ENCODE measurements at regions not wholly inside any gene's neighbourhood (a gene's known extent, or its start where the extent isn't known, plus 50 kb on each side); places are given as distances from the start of the nearest gene placed in this dataset.
"Not testable (repeated sequence)": the region's sequence is repeated elsewhere in the genome, so short reads cannot be mapped to it uniquely, and the experiment has no call there.

DNA sequence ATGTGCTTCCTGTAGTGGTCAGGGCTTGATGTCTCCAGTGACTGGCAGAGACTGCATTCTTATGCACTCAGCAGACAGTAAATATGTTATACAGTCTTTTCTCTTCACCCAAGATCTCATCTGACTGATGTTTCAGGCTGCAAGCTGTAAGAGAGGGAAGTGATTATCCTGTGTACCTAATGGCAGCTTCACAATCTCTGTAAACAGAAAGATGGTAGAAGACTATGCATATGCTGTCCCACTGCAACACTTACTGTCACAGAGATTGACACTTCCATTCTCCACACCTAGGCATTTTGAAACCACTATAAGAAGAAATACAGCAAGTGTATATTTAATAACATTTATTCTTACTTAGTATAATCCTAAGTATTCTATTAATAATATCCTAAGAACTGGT lies 97.6 kb upstream of the ANXA1 start:
- DNase-seq (ENCODE audit: low read depth in 1 of 2, low spot score in 1 of 2) = no peak

DNA sequence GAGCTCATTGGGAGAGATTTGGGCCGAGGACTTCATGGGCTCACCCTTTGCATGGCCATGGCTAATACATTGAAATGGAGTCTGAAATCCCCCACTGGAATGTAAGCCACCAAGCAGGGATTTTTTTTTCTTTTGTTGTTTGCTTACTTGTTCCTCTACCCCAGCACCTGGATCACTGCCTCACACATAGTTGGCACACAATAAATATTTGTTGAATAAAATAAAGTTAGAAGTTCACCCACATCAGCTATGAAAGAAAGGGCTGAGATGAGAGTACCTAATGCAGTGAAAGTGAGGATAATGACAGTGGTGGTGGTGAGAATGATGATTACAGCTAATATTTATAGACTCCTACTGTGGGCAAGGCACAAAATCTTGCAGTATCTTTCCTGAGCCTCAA lies 98.1 kb upstream of the ANXA1 start:
- no peak for DNase-seq (ENCODE audit: low read depth in 1 of 2, low spot score in 1 of 2)

DNA sequence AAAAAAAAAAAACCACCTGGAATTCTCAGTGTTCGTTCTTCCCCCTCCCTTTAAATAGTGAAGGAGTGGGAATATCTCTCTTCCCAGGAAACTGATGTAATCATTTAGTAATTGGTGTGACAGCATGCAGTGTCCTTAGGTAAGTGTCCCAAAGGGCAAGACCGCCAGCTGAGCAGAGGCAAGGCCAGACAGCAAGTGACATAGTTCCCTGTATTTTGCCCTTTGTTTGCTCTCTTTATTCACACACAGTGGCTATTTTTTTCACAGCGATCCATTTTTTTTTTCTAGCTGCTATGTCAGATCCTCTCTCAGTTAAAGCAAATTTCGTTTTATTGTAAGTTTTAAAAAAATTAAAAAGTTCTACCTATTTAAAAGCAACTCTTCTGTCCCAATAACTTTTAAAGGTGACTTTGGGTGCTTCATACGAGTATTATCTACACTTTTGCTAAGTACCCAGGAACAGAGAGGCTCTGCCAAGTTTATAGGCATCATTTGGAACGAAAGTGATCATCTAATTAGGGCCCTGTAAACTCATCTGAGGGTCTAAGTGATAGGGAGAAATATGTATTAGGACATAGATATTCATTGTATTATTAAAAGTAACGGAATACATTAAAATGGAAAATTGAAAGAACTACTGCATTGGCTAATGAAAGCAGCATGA lies 98.2 kb upstream of the ALDH1A1 start:
- DNase-seq (ENCODE audit: low read depth in 1 of 2, low spot score in 1 of 2) = no peak

DNA sequence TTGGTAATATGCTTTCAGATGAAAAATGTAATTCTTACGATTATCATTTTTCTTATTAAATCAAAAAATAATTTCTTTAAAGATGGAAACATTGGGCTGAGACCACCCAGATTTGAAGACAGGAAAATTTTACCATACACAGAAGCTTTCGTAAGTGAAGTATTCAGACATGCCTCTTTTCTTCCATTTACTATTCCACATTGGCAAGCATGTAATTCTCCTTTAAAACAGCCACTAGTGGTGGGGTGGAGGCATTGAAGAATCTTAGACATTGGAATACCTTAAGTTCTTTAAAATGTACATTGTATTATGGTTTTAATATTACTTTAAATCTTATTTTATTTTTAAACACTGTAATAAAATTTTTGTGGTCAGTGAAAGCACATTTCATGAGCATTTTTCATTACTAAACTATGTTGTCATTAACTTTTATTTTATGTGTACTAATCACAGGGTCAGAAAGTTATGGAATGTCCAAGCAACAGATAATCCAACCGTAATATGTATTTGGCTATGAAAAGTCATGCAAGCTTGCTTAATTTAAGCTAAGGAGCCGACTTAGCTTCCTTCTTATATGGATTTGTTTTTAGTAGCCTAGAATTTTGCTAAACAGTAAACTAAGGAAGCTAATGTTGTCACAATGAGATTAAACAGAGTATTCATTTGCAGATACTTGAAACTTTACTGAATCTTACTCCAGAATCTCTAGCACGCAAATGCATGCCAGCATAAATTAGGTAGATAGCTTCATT lies 97.4 kb upstream of the ALDH1A1 start:
- DNase-seq (ENCODE audit: low read depth in 1 of 2, low spot score in 1 of 2) = no peak

DNA sequence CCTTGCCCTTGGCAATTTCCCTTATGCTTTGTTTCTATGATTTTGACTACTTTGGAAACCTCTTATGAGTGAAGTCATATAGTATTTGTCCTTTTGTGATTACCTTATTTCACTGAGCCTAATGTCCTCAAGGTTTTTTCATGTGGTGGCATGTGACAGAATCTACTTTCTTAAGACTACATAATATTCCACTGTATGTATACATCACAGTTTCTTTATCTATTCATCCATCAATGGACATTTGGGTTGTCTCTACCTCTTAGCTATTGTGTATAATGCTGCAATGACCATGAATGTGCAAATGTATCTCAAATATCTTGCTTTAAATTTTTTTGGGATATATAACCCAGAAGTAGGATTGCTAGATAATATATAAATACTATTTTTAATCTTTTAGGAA lies 96.4 kb upstream of the ALDH1A1 start:
- DNase-seq (ENCODE audit: low read depth in 1 of 2, low spot score in 1 of 2) = no peak

DNA sequence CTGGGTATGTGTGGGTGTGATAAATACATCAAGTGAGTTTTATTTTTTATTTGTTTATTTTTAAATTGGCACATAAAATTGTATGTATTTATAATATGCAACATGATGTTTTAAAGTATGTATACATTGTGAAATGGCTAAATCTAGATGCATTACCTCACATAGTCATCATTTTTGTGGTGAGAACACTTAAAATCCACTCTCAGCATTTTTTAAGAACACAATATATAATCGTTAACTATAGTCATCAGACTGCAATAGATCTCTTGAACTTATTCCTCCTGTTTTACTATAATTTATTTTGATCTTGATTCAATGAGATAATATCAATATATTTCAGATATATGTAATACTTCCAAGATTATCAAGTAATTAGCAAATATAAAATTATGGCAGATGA lies 93.9 kb upstream of the ALDH1A1 start:
- no peak for DNase-seq (ENCODE audit: low read depth in 1 of 2, low spot score in 1 of 2)

DNA sequence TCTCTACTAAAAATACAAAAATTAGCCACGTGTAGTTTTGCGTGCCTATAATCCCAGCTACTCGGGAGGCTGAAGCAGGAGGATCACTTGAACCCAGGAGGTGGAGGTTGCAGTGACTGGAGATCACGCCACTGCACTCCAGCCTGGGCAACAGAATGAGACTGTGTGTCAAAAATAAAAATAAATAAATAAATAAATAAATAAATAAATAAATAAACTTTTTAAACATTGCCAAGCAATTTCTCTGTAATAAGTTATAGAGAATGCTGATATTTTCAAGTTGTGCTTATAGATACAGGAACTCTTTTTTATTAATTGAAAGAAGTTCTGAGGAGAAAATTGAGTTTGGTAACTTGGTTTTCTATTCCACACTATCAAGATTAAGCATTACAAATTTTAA lies 91.9 kb upstream of the ALDH1A1 start:
- DNase-seq (ENCODE audit: low read depth in 1 of 2, low spot score in 1 of 2) = not testable (repeated sequence)

DNA sequence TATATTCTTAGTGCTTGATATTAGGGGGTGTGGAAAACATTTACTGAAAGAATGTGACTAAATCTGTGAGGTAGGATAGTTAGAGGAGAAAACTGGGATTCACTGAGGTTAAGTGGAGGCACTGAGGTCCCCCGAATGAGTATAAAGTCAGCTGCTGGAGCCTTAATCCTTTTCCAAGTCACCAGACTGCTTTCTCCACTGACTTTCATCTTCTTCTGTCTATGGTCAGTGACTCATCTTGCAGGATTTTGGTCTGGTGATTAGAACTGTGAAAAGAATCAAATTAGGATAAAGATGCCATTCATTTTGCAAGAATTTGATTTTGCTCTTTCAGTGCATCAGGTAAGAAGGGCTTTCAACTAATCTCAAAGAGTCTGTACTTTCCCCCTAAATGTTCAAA lies 89.3 kb upstream of the ALDH1A1 start:
- no peak for DNase-seq (ENCODE audit: low read depth in 1 of 2, low spot score in 1 of 2)

DNA sequence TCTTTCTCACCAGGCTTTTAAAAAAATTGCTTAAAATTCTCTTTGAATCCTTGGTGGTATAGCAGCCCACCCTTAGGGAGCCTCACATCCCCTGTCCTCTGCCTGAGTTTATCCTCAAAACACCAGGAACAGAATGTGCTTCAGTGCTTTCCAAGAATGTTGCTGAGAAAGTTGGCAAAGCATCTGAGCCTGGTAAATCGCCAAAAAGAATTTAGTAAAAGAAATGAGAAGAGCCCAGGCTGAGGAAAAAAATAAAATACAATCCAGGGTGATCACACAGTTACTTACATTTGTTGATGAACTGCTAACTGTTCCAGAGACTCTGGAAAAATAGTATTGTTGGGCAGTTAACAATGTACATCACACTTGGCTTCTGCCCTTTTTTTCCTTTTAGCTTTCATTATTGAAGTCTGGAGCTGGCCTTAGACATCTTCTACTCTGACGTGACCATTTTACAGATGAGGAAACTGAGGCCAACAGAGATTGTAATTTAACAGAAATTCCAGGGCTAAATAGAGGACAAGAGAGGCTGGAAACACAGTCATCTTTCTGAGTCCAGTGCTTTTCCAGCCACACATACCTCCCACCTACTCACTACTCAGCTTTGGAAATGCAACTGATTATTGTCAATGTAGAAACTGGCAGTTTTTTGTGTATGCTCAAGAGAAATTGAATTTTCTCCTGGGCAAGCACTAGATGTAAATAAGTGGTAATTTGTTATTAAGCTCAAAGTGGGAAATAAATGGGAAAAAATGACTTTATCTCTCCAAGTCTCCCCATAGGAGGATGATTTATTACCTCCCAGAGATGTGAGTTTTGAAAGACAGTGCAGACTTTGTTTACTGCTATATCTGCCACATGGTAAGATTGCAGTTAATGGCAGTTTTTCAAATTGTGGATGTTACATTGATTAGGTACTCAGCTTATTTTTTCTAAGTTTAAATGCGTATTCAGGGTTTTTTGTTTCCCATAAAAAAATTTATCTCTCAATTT lies 86.7 kb upstream of the ALDH1A1 start:
- no peak for DNase-seq (ENCODE audit: low read depth in 1 of 2, low spot score in 1 of 2)

DNA sequence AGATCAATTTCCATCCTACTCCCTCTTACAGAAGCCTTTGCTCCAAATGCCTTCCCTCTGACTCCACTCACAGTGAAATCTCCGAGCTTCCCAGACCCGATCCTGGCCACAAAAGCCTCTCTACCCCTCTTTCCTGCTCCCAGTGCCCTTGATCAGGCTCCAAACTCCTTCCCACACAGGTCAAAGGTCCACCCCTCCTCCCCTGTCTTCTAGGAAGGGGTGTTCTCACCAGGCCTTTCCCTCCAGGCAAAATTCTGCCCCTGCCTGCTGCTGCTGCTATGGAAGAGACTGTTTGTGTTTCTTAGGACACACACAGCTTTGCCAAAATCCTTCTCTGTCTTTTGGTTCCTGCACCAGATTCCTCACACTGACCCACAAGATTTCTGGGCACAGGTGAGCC lies 85.8 kb upstream of the ALDH1A1 start:
- no peak for DNase-seq (ENCODE audit: low read depth in 1 of 2, low spot score in 1 of 2)

DNA sequence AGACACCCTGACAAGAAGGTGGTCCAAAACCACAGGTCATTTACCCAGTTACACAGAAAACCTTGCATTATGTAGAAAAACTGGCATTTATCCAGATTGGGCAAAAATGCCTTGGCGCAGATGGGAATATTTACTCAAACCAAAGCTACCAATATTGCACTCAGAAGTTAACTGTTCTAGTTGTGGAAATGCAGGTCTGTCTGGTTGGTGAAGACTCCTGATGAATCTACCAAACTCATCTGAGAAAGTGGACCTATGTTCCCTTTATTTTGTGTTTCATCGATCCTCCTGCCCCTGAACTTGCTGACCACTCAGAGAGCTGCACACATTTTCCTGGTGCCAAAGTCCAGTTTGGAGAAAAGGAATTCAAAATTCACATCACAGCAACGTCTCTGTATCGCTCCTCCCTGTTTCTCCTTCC lies 85.2 kb upstream of the ALDH1A1 start:
- no peak for DNase-seq (ENCODE audit: low read depth in 1 of 2, low spot score in 1 of 2)

DNA sequence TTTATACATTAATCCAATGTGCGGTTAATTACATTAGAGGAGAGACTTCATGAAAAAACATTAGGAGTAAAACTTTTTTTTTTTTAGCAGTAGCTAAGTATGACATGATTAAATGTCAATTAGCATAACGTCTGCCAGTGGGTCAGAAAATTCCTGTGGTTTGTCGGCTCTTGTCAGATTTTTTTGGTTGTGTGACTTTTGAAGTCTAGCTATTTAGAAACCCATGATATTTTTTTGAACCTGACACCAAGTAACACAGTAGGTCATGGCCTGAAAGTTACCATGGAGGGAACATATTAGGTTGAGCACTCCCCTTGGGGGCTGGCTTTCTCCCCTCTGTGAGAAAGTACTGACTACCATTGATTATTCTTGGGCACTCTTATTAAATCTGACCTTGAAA lies 84.8 kb upstream of the ALDH1A1 start:
- no peak for DNase-seq (ENCODE audit: low read depth in 1 of 2, low spot score in 1 of 2)

DNA sequence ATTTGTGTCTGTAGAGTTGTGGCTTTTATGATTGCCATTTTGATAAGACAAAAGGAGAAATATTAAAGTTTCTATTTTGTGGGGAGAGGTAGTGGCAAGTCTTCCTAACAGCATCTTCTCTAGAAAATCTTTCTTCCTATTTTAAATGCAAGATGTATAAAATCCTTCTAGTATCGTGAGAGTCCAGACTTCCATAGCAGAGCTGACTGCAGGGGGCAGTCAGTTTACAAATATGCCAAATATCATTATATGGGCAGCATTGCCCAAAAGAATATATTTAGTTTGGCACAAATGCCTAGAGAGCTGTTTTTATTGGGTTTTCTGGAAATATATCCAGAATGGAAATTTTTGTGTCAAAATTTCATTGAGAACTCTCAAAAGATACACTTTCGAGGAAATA lies 82.1 kb upstream of the ALDH1A1 start:
- no peak for DNase-seq (ENCODE audit: low read depth in 1 of 2, low spot score in 1 of 2)

DNA sequence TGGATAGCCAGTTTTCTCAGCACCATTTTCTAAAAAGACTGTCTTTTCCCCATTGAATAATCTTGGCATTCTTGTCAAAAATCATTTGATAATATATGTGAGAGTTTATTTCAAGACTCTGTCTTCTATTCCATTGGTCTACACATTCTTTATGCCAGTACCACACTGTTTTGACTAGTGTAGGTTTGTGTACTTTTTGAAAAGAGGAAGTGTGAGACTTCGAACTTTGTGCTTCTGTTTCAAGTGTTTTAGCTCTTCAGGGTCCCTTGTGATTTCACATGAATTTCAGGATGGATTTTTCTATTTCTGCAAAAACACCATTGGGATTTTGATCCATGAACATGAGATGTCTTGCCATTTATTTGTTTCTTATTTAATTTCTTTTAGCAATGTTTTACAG lies 78.5 kb upstream of the ALDH1A1 start:
- DNase-seq (ENCODE audit: low read depth in 1 of 2, low spot score in 1 of 2) = no peak

DNA sequence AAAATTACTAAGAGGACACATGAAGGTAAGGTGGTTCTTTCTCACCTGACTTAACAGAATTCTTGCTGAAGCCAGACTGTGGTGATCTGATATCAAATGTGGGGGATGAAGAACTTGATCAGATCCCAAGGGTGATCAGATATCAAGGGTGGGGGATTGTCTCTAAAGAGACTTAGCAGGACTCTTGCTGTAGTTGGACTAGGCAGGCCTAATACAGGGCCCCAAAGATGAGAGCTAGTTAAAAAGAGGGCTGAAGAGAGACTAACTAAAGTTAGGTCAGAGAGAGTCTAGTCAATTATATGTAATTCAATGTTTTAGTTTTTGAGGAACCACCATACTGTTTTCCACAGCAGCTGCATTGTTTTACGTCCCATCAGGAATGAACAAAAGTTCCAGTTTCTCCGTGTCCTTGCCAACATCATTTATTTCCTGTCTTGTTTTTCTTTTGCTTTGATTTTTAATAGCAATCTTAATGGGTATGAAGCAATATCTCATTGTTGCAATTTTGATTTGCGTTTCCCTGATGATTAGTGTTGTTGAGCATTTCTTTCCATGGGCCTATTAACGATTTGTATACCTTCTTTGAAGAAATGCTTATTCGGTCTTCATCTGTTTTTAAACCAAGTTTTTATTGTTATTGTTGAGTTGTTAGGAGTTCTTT lies 77.6 kb upstream of the ALDH1A1 start:
- DNase-seq (ENCODE audit: low read depth in 1 of 2, low spot score in 1 of 2) = no peak

DNA sequence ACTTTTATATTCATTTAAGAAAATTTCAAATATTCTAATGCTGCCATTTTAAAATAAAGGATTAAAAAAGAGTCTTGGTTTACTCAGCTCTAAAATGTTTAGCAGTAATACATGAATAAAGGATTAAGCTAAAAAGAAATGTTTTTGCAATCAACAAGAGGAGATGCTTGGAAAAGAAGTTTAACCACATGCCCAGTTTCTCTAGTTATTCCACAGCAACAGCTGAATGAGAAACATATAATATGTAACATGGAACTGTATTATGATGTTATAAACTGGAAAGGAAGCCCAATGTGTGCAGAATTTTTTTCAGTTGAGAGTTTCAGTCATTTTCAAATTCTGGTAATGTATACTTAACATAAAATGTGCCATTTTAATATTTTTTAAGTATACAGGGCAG lies 76.5 kb upstream of the ALDH1A1 start:
- DNase-seq (ENCODE audit: low read depth in 1 of 2, low spot score in 1 of 2) = no peak

DNA sequence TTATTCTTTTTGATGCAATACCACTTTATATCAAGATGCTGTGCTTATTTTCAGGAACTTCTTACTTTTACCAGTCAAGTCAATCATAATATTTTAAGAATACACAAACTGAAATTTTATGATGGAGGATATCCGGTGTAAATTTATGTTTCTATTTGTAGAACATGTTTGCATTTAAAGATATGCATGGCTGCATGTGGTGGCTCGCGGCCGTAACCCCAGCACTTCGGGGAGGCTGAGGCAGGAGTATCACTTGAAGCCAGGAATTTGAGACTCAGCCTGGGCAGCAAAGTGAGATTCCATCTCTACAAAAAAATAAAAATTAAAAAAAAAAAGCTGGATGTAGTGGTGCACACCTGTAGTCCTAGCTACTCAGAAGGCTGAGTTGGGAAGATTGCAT lies 73.5 kb upstream of the ALDH1A1 start:
- DNase-seq (ENCODE audit: low read depth in 1 of 2, low spot score in 1 of 2) = no peak

DNA sequence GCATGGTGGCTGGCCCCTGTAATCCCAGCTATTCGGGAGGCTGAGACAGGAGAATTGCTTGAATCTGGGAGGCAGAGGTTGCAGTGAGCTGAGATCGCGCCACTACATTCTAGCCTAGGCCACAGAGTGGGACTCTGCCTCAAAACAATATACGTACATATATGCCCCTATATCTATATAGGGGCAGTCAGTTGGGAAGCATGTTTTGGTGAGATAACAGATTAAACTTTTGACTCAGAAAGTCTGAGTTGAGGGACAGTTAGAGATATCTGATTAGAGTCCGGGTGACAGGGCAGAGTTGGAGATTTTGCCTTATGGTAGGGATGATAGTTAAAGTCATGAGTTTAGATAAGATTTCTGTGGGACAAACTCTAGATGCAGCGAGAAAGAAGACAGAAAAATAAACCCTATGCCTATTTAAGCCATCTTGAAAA lies 71.8 kb upstream of the ALDH1A1 start:
- no peak for DNase-seq (ENCODE audit: low read depth in 1 of 2, low spot score in 1 of 2)

DNA sequence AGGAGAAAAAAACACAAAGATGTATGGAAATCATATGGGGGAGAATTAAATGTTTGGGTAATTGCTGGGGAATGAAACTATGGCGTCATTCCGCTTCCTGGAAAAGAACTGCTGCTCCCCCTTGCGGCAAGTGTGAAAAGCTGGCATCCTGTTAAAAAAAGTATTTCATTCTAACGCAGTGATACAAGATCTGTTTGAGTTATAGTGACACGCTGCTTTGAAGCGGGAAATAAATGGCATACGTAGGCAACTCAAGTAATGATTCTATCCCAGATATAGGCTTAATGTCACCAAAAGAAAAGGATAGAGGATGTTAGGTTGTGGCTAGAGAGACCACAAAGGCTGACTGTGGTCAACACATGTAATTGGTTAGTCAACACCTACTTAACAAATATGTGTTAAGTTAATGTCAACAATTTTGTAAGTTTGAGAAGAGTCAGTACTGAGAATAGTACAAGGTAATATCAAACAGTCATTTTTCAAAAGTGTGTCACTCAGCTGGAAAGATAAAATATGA lies 70.2 kb upstream of the ALDH1A1 start:
- peak in 1 of 2 donors; percentile 3 for DNase-seq (ENCODE audit: low read depth in 1 of 2, low spot score in 1 of 2)

DNA sequence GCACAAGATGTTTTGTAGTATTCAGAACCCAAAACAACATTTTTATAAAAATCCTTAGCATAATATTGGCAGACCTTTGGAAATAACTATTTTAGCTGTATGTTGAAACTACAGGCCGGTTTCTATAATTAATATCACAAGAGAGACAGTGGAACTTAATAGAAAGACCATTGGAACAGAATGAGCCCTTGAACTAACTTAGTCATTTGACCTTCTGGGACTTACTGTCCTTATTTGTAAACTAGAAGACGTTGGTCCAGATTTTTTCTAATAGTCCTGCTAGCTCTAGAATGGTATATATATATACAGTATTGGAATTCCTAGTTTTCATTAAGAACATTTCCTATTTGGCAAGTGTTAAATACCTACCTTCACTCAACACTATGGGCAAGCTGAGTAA lies 69.5 kb upstream of the ALDH1A1 start:
- DNase-seq (ENCODE audit: low read depth in 1 of 2, low spot score in 1 of 2) = no peak

DNA sequence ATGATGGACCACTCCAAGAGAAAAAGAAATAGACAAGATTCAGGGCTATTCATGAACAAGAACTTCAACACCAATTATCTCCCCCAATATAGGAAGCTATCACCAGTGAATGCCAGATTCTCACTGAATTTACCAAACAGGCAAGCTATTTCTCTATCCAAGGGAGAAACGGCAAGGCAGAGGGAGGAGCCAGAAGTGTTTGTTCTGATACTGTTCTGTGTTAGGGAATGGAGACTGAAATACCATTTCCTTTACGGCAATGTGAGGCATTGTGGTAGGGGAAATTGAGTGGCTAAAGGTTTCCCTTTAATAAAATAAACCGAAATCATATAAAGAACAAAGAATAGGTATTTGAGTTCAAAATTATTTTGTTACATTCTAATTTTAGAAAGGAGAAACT lies 68.0 kb upstream of the ALDH1A1 start:
- DNase-seq (ENCODE audit: low read depth in 1 of 2, low spot score in 1 of 2) = no peak

Data from stimulated activated CD4-positive, alpha-beta T cell treated with anti-CD3 and anti-CD28 coated beads, Interleukin-15, amount 100 ng/mL, for 1 hour (primary cell).